Inflammatory macrophage treated with lipopolysaccharide for 4 hours (primary cell): ENCODE measurements at regions not wholly inside any gene's neighbourhood (a gene's known extent, or its start where the extent isn't known, plus 50 kb on each side); places are given as distances from the start of the nearest gene placed in this dataset.

Experiments used
- DNase-seq: peaks from one replicate; pipeline ENCODE4 v3.0.0-alpha.2; 2020

DNA sequence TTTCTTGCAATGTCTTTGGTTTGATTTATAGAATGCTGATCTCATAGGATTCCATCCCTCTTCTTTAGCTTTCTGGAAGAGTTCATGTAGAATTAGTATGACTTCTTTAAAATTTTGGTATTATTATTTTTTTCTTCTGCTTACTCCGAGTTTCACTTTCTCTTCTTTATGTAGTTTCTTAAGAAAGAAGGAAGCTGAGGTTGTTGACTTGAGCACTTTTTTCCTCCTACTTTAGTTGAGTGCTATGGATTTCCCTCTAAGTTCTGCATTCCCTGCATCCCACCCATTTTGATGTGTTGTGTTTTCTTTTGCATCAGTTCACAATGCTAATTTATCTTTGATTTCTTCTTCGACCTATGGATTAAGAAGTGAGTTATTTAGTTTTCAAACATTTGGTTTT, 78.9 kb upstream of the SPRED2 start:
- DNase-seq: peak; percentile 54

DNA sequence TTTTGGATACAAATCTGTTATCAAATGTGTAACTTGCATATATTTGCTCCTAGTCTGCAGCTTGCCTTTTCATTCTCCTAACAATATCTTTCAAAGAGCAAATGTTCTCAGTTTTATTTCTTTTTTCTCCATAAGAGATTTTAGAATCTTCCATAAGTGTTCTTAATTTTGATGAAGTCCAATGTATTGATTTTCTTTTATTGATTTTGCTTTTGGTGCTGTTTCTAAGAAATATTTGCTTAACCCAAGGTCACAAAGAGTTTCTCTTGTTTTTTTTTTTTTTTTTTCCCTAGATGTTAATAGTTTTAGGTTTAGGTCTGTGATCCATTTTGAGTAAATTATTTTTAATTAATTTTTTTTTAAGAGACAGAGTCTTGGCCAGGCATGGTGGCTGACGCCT, 75.8 kb upstream of the SPRED2 start:
- DNase-seq: no peak

DNA sequence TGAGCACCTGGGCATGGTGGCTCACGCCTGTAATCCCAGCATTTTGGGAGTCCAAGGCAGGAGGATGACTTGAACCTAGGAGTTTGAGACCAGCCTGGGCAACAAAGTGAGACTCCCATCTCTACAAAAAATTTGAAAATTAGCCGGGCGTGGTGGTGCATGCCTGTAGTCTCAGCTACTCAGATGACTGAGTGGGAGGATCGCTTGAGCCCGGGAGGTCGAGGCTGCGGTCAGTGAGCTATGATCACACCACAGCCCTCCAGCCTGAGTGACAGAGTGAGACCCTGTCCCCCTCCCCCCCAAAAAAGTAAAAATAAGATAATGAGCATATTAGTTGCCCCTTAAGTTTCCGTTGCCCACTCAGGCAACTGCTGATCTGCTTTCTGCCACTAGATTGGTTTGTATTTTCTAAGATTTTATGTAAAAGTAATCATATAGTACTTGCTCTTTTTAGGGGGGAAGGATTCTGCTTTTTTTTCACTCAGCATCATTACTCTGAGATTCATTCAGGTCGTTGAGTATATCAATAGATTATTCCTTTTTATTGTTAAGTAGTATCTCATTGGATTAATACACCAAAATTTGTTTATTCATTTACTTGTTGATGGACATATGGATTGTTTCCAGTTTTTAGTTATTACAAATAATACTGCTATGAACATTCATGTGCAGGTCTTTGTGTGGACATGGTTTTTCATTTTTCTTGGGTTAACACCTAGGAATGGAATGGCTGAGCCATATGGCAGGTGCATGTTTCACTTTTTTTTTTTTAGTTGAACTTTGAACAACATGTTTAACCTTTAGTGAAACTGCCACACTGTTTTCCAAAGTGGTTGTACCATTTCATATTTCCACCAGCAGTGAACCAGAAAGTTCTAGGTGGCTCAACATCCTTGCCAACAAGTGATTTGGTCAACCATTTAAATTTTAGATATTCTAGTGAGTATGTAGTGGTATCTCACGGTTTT, 75.0 kb upstream of the SPRED2 start:
- DNase-seq: no peak

DNA sequence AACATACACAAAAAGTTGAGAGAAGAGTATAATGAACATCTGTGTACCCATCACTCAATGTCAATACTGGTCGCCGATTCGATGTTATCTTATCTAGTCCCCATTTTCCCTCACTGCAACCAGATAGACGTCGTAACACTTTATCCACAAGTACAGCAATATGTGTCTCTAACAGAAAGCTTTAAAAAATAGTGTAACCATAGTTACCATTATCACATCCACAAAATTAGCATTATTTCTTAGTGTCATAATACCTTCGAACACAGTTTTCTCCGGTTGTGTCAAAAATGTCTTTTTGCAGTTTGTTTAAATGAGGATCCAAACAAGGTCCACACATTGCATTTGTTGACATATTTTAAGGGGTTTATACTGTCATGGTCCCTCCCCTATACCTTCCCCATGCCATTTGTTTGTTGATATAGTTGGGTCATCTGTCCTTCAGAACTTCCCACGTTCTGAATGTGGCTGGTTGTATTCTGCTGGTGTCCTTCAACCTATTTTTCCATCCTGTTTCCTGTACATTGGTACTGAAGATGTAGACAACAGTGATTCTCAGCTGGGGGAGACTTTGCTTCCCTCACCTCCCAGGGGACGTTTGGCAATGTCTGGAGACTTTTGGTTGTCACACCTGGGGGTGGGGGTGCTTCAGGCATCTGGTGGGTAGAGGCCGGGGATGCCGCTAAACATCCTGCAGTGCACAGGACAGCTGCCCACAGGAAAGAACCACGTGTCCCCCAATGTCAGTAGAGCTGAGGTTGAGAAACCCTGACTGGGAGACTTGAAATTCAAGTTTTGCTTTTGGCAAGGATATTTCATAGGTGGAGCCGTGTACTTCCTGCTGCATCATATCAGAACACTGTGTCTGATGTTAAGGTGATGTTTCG, 72.7 kb upstream of the SPRED2 start:
- DNase-seq: no peak

DNA sequence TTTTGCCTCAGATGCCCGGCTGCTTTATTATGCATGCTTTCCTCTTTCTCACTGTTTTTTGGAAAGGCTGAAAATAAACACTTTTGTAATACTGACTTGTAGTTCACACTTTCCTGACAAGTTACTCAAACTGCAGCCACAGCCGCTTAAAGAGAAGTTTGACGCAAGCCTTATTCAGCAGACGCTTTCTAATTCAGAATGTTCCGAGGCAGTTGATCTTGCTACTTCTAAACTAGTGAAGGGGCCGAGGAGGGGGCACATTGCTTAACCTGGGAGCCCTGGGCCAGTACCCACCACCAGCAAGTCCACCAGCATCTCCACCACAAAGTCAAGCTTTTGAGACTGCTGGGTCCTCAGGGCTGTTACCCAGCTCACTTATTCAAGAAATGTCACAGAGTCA, 71.8 kb upstream of the SPRED2 start:
- no peak for DNase-seq

DNA sequence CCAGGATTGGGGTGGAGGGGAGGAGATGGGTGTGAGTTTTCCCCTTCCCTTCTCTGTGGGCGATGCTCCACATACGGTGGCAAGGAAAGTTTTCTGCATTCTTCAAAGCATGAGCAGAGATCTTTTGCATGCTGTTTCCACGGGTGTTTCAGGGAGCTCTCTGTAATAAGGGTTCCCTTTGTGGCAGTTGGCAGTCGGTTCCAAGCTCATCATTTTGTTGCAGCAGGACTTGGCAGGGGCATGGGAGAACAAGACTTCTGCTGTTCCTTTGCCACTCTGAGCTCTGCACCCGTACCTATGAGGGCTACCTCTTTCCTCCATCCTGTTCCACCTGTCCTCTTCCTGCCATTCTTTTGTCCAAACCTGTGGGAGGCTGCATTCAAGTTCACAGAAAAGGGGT, 71.3 kb upstream of the SPRED2 start:
- DNase-seq: no peak

DNA sequence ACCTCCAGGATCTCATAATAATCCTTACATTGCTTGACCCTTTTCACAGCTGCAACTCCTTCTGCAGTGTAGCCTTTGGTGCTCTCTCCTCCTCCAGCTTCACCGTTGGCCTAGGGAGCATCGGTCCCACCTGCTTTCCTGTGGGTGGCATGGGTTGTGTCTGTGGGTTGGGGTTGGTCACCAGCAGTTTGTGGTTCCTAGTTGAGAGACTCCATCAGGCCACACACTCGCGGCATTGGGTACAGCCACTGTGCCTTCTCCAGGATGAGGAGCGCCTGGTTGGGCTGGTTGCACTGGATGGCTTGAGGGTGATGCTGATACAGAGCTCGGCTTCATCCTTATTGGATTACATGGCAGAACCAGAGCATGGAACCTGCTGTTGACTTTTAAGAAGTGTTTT, 69.4 kb upstream of the SPRED2 start:
- no peak for DNase-seq

DNA sequence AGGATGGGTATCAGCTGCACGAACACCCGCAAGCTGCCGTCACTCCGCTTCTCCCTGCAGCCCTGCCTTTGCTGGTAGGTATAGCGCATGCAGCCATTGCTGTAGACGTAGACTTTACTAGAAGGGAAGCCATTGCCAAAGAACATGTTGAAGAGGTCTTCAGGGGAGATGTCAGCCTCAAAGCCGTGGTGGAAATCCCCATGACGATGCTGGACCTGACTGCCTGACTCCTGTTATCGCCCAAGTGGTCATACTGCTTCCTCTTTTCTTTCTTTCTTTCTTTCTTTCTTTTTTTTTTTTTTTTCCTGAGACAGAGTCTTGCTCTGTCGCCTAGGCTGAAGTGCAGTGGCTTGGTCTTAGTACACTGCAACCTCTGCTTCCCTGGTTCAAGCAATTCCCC, 68.7 kb upstream of the SPRED2 start:
- DNase-seq: no peak

DNA sequence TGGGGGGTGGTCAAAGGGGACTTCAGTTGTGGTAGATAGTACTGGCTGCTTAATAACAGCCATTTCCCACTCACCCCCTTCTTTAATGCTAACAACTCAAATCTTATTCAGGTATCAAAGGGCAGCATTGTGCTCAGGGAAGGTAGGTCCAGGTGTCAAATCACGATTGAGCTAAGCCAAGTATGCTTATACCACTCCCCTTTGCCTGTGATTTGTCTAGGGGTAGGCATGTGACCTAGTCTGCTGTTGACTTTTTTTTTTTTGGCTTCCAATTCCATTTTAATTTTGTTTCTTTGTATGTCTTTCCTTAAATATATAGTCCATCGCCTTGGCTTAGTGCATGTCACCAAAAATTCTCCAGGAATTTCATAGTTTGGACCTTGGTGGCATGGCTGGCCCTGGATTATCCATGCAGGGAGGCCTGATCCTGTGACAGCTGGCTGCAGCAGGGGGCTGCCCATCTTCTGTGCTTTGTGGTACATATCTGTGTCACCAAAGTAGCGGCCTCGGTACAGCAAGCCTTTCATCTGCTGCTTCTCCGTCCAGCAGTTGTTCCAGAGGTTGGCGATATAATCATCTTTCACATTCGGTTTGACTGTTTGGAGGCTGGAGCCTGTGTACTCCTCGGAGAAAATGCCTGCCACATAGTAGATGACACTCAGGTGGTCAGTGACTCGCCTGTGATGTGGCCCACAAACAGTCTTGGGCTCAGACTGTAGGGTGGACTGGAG, 68.1 kb upstream of the SPRED2 start:
- DNase-seq: no peak

DNA sequence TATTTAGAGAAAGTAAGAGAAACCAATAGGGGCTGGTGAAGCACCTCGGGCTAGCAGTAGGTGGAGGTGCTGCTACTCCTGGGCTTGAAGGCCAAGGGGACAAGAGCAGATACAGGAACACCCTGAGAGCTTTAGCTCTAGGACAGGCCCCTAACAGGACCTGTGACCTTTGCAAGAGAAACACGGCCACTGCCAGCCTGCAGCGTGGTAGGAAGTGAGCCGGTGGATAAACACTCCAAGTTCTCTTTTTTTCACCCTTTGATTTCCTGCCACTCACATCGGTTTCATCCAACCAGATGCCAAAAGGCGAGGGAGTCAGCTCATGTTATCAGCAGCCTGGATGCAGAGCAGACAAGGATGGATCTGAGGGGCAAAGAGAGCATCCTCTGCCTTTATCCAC, 66.8 kb upstream of the SPRED2 start:
- peak; percentile 8 for DNase-seq

DNA sequence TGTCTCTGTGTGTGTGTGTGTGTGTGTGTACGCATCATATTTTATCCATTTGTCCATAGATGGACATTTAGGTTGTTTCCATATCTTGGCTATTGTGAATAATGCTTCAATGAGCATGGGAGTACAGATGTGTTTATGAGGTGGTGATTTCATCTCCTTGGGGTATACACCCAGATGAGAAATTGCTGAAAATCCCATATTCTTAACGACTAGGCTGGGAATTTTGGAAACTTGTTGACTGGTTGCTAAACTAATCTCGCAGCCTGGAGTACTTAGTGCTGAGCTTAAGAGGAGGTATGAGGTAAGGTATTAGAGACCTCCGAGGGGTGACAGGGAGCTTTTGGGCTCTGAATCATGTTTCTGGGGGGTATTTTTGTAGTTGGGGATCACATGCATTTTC, 66.0 kb upstream of the SPRED2 start:
- DNase-seq: no peak

DNA sequence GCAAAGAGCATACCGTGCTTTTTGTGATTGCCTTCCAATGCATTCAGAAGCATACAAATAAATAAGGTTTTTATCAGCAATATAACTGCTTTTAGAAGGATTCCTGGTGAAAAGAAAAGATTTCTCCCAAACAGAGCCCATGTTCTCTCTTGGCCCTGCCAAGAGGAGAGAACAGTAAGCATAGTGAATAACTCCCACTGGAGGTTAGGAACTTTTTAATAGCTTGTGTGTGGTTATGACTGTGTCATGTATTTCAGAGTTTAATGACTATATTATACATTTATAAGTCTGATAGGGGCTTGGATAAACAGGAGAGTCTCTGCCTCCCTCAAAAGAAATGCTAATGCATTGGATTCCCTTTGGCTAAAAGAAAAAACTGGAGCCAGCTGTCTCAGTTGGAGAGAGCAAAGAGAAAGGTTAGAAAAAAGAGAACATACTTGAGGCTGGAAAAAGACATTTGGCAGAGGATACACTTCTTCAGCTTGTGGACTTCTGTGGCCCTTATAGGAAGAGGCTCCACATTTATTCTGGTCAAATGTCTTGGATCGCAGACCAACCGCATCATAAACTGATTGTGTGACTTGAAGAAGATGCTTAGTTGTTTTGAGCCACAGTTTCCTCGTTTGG, 63.0 kb upstream of the SPRED2 start:
- DNase-seq: no peak

DNA sequence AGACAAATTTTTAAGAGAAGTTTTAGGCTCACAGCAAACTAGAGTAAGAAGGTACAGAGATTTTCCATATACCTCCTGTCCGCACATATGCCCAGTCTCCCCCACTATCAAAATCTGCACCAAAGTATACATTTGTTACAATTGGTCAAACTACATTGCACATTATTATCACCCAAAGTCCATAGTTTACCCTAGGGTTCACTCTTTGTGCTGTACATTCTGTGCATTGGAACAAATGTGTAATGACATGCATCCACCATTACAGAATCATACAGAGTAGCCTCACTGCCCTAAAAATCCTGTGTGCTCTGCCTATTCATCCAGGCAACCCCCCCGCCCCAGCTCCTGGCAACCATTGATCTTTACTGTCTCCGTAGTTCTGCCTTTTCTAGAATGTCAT, 61.7 kb upstream of the SPRED2 start:
- DNase-seq: no peak

DNA sequence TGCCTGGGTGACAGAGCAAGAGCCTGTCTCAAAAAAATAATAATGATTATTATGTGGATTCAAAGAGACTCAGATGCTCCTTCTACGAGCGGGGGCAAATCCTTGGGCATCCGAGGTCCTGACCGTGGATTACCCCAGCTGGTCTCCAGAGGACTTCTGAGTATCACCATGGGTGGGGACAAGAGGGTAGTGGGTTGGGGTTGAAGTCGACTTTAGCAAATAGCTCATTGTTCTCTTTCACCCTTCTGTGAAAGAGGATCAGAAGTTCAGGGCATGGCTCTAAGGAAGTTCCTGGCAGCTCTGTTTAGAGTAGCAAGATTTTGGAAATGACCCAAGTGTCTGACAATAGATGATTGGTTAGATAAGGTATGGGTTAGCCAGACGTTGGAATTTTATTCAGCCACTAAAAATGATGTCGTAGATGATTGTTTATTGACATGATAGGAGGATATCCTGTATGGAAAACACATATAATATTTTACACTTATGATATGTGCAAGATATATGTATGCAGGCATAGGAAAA, 59.0 kb upstream of the SPRED2 start:
- no peak for DNase-seq

DNA sequence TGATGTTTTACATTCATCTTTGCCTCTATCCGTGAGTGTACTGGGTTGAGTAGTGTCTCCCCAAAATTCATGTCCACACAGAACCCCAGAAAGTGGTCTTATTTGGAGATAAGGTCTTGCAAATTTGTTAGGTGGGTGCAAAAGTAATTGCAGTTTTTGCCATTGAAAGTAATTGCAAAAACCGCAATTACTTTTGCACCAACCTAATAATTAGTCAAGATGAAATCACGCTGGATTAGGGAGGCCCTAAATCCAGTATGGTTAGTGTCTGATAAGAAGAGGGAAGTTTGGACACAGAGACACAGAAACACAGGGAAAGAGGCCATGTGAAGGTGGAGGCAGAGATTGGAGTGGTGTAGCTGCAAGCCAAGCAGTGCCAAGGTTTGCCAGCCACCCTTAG, 57.8 kb upstream of the SPRED2 start:
- DNase-seq: no peak

DNA sequence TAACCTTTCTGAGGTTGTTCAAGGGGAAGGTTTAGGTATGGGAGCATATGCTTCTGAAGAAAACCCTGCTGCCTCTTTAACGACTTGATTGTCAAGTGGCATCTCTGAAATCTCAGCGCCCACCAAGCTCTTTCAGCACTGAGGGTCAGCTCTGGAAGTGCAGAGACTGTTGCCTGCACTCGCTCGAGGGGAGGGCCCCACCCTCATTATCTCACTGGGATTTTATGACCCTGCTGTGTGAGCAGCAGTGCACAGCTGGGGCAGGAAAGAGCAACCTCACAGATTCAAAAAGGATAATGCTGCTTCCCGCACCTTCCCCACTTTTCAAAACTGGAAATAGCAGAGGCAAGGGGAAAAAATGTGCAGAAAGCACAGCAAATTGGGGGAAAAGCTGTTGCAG, 56.9 kb upstream of the SPRED2 start:
- DNase-seq: no peak

DNA sequence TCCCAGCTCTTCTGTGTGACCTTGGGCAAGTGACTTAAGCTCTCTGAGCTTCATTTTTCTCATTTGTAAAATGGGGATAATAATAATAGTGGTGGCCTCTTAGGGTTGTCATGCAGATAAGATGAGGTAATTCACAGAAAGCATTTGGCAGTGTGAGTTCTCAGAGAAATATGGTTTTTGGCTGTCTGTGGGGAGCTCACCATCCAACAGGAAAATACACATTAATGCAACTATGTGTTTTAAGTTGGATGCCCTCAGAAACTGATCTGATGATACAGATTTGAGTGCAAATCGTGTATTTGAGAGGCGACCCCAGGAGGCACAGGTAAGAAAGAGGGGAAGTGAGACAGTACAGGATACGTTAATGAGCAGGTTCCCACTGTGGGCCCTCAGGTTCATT, 56.1 kb upstream of the SPRED2 start:
- no peak for DNase-seq

DNA sequence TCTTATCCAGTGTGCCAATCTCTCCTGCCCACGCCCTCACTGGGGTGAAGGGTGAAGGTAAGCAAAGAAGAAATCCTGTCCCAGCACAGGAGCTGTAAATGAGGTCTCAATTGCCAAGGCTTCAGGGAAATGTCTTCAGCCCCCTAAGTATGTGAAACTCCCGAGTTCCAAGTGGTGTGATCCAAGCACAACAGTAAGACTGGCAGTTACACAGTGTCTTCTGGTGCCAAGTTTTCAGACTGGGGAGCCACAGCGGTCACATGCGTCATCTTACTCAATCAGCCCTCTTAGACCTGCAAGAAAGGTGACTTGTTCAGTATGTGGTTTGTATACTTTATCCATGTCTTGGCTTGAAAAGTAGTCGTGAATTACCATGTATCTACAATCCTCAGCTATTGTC, 55.0 kb upstream of the SPRED2 start:
- DNase-seq: no peak

DNA sequence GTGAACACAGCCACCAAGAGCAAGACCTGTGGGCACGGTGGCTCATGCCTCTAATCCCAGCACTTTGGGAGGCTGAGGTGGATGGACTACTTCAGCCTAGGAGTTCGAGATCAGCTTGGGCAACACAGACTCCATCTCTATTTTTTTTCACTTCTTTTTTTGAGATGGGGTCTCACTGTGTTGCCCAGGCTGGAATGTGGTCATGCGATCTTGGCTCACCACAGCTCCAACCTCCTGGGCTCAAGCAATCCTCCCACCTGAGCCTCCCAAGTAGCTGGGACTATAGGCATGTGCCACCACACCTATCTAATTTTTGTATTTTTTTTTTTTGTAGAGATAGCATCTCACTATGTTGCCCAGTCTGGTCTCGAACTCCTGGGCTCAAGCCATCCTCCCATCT, 54.4 kb upstream of the SPRED2 start:
- DNase-seq: no peak

DNA sequence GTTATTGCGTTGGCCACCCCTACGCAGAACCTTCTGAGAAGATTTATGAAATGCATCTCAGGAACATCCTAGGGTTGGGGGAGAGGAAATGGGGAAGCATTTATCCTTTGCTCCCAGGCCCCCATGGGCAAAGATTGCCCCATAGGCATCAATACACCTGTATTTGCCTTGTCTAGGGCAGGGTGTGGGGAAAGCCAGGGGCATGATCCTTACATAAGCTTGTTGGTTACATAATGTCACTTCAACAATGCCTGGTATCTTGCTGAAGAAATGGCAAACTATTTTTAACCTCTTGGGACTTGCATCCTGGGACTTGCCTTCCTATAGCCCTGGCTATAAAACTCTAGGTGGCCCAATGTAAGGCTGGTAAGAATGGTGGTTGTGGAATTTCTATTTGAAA, 53.9 kb upstream of the SPRED2 start:
- DNase-seq: no peak

DNA sequence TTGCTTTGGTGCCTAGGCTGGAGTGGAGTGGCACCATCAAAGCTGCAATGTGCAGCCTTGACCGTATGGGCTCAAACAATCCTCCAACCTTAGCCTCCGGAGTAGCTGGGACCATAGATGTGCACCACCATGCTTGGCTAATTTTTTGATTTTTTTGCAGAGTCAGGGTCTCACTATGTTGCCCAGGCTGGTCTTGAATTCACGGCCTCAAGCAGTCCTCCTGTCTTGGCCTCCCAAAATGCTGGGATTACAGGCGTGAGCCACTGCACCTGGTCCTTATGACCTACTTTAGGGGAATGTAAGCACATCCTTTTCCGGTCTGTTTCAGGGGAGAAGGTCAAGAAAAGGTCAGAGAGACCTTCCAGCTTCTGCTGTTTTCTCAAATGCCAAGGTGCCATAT, 53.4 kb upstream of the SPRED2 start:
- DNase-seq: no peak

DNA sequence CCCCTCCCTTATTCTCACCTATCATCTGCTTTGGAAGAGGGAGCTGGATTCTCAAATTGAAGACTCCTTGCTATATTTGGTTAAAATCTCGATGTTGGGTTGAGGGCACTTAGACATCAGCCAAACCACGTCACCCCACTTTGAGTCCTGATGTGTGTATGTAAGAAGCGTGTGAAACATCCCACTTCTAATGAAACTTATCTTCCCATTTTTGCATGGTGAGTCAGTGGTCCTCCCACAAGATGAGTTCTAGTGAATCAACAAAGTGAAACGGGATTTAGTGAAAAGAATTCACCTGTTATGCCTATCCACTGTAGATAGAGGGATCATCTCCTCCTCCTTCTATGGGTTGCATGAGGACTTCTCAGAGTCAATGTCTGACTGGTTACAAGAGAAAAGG, 51.4 kb upstream of the SPRED2 start:
- no peak for DNase-seq

DNA sequence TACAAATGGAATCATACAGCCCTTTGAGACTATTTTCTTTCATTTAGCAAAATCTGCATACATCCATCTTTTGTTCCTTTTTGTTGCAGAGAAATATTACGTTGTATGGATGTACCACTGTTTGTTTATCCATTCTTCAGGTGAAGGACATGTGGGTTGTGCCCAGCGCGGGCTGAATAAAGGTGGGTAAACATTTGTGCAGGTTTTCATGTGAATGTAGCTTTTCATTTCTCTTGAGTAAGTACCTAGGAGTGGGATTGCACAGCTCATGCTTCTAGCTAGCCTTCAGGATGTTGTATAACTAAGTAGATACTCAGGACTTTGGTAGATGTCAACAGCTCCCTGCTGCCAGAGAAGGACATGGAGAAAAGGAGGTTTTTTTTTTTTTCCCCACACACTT, 50.6 kb upstream of the SPRED2 start:
- no peak for DNase-seq
